ENCODE measurements at regions not wholly inside any gene's neighbourhood (a gene's known extent, or its start where the extent isn't known, plus 50 kb on each side); places are given as distances from the start of the nearest gene placed in this dataset.

DNA sequence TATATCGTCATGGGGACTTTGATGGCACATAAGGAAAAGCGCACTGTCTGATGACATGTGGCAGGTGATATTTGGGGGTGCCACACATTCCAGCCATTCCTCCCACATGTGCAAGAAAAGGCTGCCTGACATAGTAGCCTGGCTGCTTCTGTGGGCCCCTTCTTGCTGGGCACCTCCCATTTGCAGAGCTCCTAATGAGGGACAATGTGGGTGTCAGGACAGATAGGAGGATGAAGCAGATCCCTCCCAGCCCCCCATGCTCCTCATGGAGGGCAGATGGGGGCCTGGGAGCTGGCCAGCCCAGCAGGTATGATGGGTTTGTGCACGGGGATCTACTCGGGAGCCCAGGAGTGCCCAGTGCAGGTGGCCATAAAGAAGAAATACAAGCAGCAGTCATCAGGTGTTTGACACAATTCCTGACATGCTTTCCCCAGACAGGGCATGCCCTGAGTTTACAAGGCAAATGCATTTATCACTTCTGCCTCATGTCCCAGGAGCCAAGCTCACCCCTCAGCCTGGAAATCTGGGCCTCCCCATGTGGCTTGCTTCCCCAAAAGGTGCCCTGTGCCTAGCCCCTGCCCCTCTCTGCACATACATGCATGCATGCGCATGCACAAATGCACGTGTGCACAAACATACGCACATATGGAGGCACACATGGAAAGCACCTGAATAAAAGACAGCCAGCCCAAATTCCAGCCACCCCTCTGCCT, 260.6 kb upstream of the RPL38 start:
- TF ChIP-seq CTCF (IDR thresholded peaks at IDR 0.05) = no peak
- intact Hi-C loops (cut with DNase I) = no loop called here
- H3K27ac ChIP-seq = no peak overlapping the region
- H3K9me3 ChIP-seq = no peaks in the 10 kb centered on the region
- no peaks in the 10 kb centered on the region for H3K4me1 ChIP-seq
- no peaks in the 10 kb centered on the region for H3K27me3 ChIP-seq
- no peak overlapping the region for H3K4me3 ChIP-seq
- no peaks in the 10 kb centered on the region for H3K36me3 ChIP-seq
- DNase-seq (ENCODE audit: low spot score in 2 of 2) = no peak

DNA sequence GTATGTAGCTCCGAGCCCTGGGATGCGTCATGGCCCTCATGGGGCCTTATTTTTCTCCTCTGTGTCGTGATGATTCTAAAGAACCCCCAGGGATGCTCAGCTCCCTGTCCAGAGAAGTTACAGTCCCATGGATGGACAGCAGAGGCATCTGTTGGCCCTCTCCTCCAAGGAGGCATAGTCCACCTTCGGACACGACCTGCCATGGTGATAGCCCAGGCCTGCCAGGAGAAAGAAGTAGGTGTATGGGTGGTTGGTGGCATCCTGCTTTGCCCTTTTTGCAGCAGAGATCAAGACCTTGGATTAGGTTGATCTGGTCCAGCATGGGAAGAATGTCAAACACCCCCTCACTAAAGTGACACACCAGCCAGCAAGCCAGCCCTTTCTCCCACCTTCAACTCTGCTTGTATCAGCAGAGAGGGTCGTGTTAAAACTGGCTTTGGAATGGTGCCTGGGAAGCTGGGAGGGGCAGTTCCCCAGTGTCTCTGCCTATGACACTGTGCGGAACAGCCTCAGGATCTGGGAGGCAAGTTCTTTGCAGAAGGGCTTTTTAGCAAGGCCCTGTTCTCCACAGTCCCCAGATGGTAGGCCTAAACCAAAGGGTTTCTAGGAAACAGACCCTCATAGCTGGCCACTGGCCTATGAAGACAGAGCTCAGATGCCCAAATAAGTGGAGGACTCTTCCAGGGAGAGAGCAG, 259.9 kb upstream of the RPL38 start:
- H3K9me3 ChIP-seq = no peaks in the 10 kb centered on the region
- H3K36me3 ChIP-seq = no peaks in the 10 kb centered on the region
- intact Hi-C loops (cut with DNase I) = no loop called here
- no peak for TF ChIP-seq CTCF (IDR thresholded peaks at IDR 0.05)
- H3K4me3 ChIP-seq = no peak overlapping the region
- DNase-seq (ENCODE audit: low spot score in 2 of 2) = no peak
- no peaks in the 10 kb centered on the region for H3K4me1 ChIP-seq
- no peak overlapping the region for H3K27ac ChIP-seq
- H3K27me3 ChIP-seq = no peaks in the 10 kb centered on the region

GRCh38 chr17:73944366-73944765, 259.1 kb upstream of the RPL38 start:
- H3K4me1 ChIP-seq = no peaks in the 10 kb centered on the region
- H3K27me3 ChIP-seq = no peaks in the 10 kb centered on the region
- no peak overlapping the region for H3K4me3 ChIP-seq
- TF ChIP-seq CTCF (IDR thresholded peaks at IDR 0.05) = no peak
- no peak overlapping the region for H3K27ac ChIP-seq
- DNase-seq (ENCODE audit: low spot score in 2 of 2) = no peak
- H3K36me3 ChIP-seq = no peaks in the 10 kb centered on the region
- no peaks in the 10 kb centered on the region for H3K9me3 ChIP-seq
- intact Hi-C loops (cut with DNase I) = no loop called here

DNA sequence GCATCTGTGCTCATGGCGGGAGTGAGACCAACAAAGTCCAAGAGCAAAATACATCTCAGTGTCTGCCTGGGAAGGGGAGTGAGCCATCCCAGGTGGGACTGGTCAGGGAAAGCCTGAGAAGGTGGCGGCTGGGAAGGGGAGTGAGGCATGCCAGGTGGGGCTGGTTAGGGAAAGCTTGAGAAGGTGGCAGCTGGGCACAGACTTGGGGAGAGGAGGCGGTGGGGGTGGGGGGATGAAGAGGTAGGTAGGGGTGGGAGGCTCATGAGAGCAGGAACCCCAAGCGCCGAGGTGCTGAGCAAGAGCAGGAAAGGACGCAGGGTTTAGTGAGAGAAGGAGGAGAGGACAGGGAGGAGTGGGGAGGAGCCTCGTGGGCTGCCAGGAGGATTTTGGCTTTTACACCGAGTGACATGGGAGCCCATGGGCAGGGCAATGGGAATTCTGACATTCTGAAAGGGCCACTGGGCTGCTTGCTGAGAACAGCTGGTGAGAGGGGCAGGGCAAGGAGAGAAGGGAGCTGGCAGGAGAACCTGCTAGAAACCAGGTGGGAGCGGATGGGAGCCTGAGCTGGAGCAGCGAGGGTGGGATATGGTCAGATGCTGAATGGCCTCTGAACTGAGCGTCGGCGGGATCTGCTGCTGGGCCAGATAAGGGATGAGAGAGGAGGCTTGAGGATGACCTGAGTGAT, 256.1 kb upstream of the RPL38 start:
- Histone ChIP-seq H3K4me1 (no peaks in the 10 kb centered on the region), H3K9me3 (no peaks in the 10 kb centered on the region), H3K36me3 (no peaks in the 10 kb centered on the region), H3K27ac (no peak overlapping the region), H3K4me3 (no peak overlapping the region), H3K27me3 (peaks cover 5% of the 10 kb centered on the region)
- intact Hi-C loops (cut with DNase I) = no loop called here
- DNase-seq (ENCODE audit: low spot score in 2 of 2) = no peak
- no peak for TF ChIP-seq CTCF (IDR thresholded peaks at IDR 0.05)

- no peak overlapping the region for H3K27ac ChIP-seq
- no peaks in the 10 kb centered on the region for H3K36me3 ChIP-seq
- intact Hi-C loops (cut with DNase I) = no loop called here
- H3K4me3 ChIP-seq = no peak overlapping the region
- no peaks in the 10 kb centered on the region for H3K4me1 ChIP-seq
- no peak for DNase-seq (ENCODE audit: low spot score in 2 of 2)
- no peak for TF ChIP-seq CTCF (IDR thresholded peaks at IDR 0.05)
- peaks cover 11% of the 10 kb centered on the region for H3K27me3 ChIP-seq
- no peaks in the 10 kb centered on the region for H3K9me3 ChIP-seq
These were observed 255.5 kb upstream of the RPL38 start for GRCh38 chr17:73947966-73948355.
